BLaER1 treated with 17β-estradiol and CSF1 and Interleukin-3, amounts not matched to agents 10 nM and 100 nM (cell line): ENCODE measurements at regions not wholly inside any gene's neighbourhood (a gene's known extent, or its start where the extent isn't known, plus 50 kb on each side); places are given as distances from the start of the nearest gene placed in this dataset.

Experiments
- H3K27ac ChIP-seq, 11 experiments: shearing (Covaris generic); formaldehyde crosslinking; 2 replicates each; pipeline ENCODE4 v1.8.1; 2022
- H3K27me3 ChIP-seq, 11 experiments: shearing (Covaris generic); formaldehyde crosslinking; 2 replicates each; pipeline ENCODE4 v1.8.1; 2022
- H3K36me3 ChIP-seq, 11 experiments: shearing (Covaris generic); formaldehyde crosslinking; 2 replicates each; pipeline ENCODE4 v1.8.1; 2022
- H3K4me1 ChIP-seq, 10 experiments: shearing (Covaris generic); formaldehyde crosslinking; 2 replicates each; pipeline ENCODE4 v1.8.1; 2022
- H3K4me2 ChIP-seq, 11 experiments: shearing (Covaris generic); formaldehyde crosslinking; 2 replicates each; pipeline ENCODE4 v1.8.1; 2022
- H3K4me3 ChIP-seq, 10 experiments: shearing (Covaris generic); formaldehyde crosslinking; 2 replicates each; pipeline ENCODE4 v1.8.1; 2022
- H3K9ac ChIP-seq, 11 experiments: shearing (Covaris generic); formaldehyde crosslinking; 2 replicates each; pipeline ENCODE4 v1.8.1; 2022
- H3K9me3 ChIP-seq, 11 experiments: shearing (Covaris generic); formaldehyde crosslinking; replicated peaks in 1 of 11; 2 replicates each; pipeline ENCODE4 v1.8.1; 2022
- H4K20me1 ChIP-seq, 11 experiments: shearing (Covaris generic); formaldehyde crosslinking; 2 replicates each; pipeline ENCODE4 v1.8.1; 2022
- Cebpa-rat ChIP-seq, 11 experiments: shearing (Covaris generic); IDR thresholded peaks; 2 replicates each; pipeline ENCODE4 v1.8.1; 2022

- TF ChIP-seq Cebpa-rat (IDR thresholded peaks at IDR 0.05) = no peak
- Histone ChIP-seq H3K9ac (no peak overlapping the region), H3K4me1 (peaks cover 0 to 29% (median 22%) of the 10 kb centered on the region in 10 experiments; a peak in 15 of 20 replicates), H3K4me2 (peak overlapping the region in 10 of 11 experiments; percentile 24 to 76 (median 48); a peak in 16 of 22 replicates), H3K27ac (no peak overlapping the region), H4K20me1 (no peaks in the 10 kb centered on the region), H3K36me3 (no peaks in the 10 kb centered on the region), H3K27me3 (no peaks in the 10 kb centered on the region), H3K9me3 (peaks cover 0 to 6% (median 0%) of the 10 kb centered on the region in 11 experiments; a peak in 3 of 22 replicates), H3K4me3 (peak overlapping the region in 1 of 10 experiments; percentile 34; a peak in 1 of 20 replicates)
Observed at GRCh38 chr21:19908390-19908789, 1089.8 kb upstream of the NCAM2 start.

- Histone ChIP-seq H3K4me3 (no peak overlapping the region), H3K27ac (no peak overlapping the region), H3K4me2 (no peak overlapping the region), H4K20me1 (no peaks in the 10 kb centered on the region), H3K4me1 (peaks cover 0 to 11% (median 7%) of the 10 kb centered on the region in 10 experiments; a peak in 9 of 20 replicates), H3K9me3 (peaks cover 0 to 6% (median 0%) of the 10 kb centered on the region in 11 experiments; a peak in 3 of 22 replicates), H3K27me3 (no peaks in the 10 kb centered on the region), H3K36me3 (no peaks in the 10 kb centered on the region), H3K9ac (no peak overlapping the region)
- no peak for TF ChIP-seq Cebpa-rat (IDR thresholded peaks at IDR 0.05)
Observed at GRCh38 chr21:19914028-19914427, 1084.2 kb upstream of the NCAM2 start.

- no peaks in the 10 kb centered on the region for H3K4me1 ChIP-seq
- no peak overlapping the region for H3K4me2 ChIP-seq
- no peak overlapping the region for H3K4me3 ChIP-seq
- TF ChIP-seq Cebpa-rat (IDR thresholded peaks at IDR 0.05) = no peak
- H3K9ac ChIP-seq = no peak overlapping the region
- H3K27ac ChIP-seq = no peak overlapping the region
- no peaks in the 10 kb centered on the region for H3K27me3 ChIP-seq
- H3K9me3 ChIP-seq = no peaks in the 10 kb centered on the region
- H3K36me3 ChIP-seq = no peaks in the 10 kb centered on the region
- no peaks in the 10 kb centered on the region for H4K20me1 ChIP-seq
Observed at GRCh38 chr21:19921211-19921610, 1077.0 kb upstream of the NCAM2 start.

- Histone ChIP-seq H3K9ac (no peak overlapping the region), H3K27me3 (no peaks in the 10 kb centered on the region), H3K4me3 (no peak overlapping the region), H4K20me1 (no peaks in the 10 kb centered on the region), H3K27ac (no peak overlapping the region), H3K4me1 (no peaks in the 10 kb centered on the region), H3K9me3 (no peaks in the 10 kb centered on the region), H3K4me2 (no peak overlapping the region), H3K36me3 (no peaks in the 10 kb centered on the region)
- no peak for TF ChIP-seq Cebpa-rat (IDR thresholded peaks at IDR 0.05)
Observed at GRCh38 chr21:19922122-19922521, 1076.1 kb upstream of the NCAM2 start.

GRCh38 chr21:19935467-19935866 lies 1062.7 kb upstream of the NCAM2 start:
- Histone ChIP-seq H3K9ac (no peak overlapping the region), H3K36me3 (no peaks in the 10 kb centered on the region), H3K27me3 (no peaks in the 10 kb centered on the region), H3K9me3 (no peaks in the 10 kb centered on the region), H4K20me1 (no peaks in the 10 kb centered on the region), H3K27ac (no peak overlapping the region), H3K4me3 (no peak overlapping the region), H3K4me2 (no peak overlapping the region), H3K4me1 (no peaks in the 10 kb centered on the region)
- TF ChIP-seq Cebpa-rat (IDR thresholded peaks at IDR 0.05) = no peak

GRCh38 chr21:19937619-19938018 lies 1060.6 kb upstream of the NCAM2 start:
- Histone ChIP-seq H3K4me2 (no peak overlapping the region), H3K27me3 (no peaks in the 10 kb centered on the region), H3K36me3 (no peaks in the 10 kb centered on the region), H3K9ac (no peak overlapping the region), H3K4me3 (no peak overlapping the region), H4K20me1 (no peaks in the 10 kb centered on the region), H3K9me3 (no peaks in the 10 kb centered on the region), H3K4me1 (peaks cover 0 to 11% (median 2%) of the 10 kb centered on the region in 10 experiments; a peak in 4 of 20 replicates), H3K27ac (no peak overlapping the region)
- no peak for TF ChIP-seq Cebpa-rat (IDR thresholded peaks at IDR 0.05)

- no peaks in the 10 kb centered on the region for H3K27me3 ChIP-seq
- TF ChIP-seq Cebpa-rat (IDR thresholded peaks at IDR 0.05) = no peak
- peak overlapping the region in 4 of 11 experiments; percentile 3 to 13 (median 8); a peak in 1 of 22 replicates for H3K4me2 ChIP-seq
- no peak overlapping the region; a peak in 1 of 22 replicates for H3K27ac ChIP-seq
- no peaks in the 10 kb centered on the region for H4K20me1 ChIP-seq
- no peak overlapping the region for H3K9ac ChIP-seq
- no peak overlapping the region for H3K4me3 ChIP-seq
- H3K9me3 ChIP-seq = no peaks in the 10 kb centered on the region
- H3K36me3 ChIP-seq = no peaks in the 10 kb centered on the region
- peaks cover 0 to 11% (median 2%) of the 10 kb centered on the region in 10 experiments; a peak in 4 of 20 replicates for H3K4me1 ChIP-seq
Observed at GRCh38 chr21:19941626-19942025, 1056.6 kb upstream of the NCAM2 start.

GRCh38 chr21:19950347-19950746 lies 1047.9 kb upstream of the NCAM2 start:
- Histone ChIP-seq H3K4me1 (no peaks in the 10 kb centered on the region), H3K4me2 (no peak overlapping the region), H3K9me3 (no peaks in the 10 kb centered on the region), H3K27ac (no peak overlapping the region), H3K27me3 (no peaks in the 10 kb centered on the region), H3K36me3 (no peaks in the 10 kb centered on the region), H4K20me1 (no peaks in the 10 kb centered on the region), H3K4me3 (no peak overlapping the region), H3K9ac (no peak overlapping the region)
- TF ChIP-seq Cebpa-rat (IDR thresholded peaks at IDR 0.05) = no peak

- H3K27ac ChIP-seq = no peak overlapping the region
- H3K4me2 ChIP-seq = no peak overlapping the region
- H3K9me3 ChIP-seq = peaks cover 9 to 14% (median 11%) of the 10 kb centered on the region in 11 experiments; a peak in 19 of 22 replicates
- H3K4me1 ChIP-seq = no peaks in the 10 kb centered on the region
- no peaks in the 10 kb centered on the region for H3K27me3 ChIP-seq
- no peaks in the 10 kb centered on the region for H4K20me1 ChIP-seq
- no peaks in the 10 kb centered on the region for H3K36me3 ChIP-seq
- no peak overlapping the region for H3K4me3 ChIP-seq
- no peak overlapping the region for H3K9ac ChIP-seq
- no peak for TF ChIP-seq Cebpa-rat (IDR thresholded peaks at IDR 0.05)
Observed at GRCh38 chr21:19969156-19969555, 1029.1 kb upstream of the NCAM2 start.

- Histone ChIP-seq H3K4me2 (no peak overlapping the region), H4K20me1 (no peaks in the 10 kb centered on the region), H3K9ac (no peak overlapping the region), H3K27me3 (no peaks in the 10 kb centered on the region), H3K9me3 (no peaks in the 10 kb centered on the region), H3K4me1 (no peaks in the 10 kb centered on the region), H3K36me3 (no peaks in the 10 kb centered on the region), H3K27ac (no peak overlapping the region), H3K4me3 (no peak overlapping the region)
- TF ChIP-seq Cebpa-rat (IDR thresholded peaks at IDR 0.05) = no peak
Observed at GRCh38 chr21:19981938-19982337, 1016.3 kb upstream of the NCAM2 start.
